Tibial artery (tissue), 4 donors: ENCODE measurements at regions not wholly inside any gene's neighbourhood (a gene's known extent, or its start where the extent isn't known, plus 50 kb on each side); places are given as distances from the start of the nearest gene placed in this dataset.

Source experiments
- DNase-seq, 2 donors: peaks; one replicate each; pipeline ENCODE4 v3.0.0-alpha.2; 2019
- H3K27ac ChIP-seq, 2 donors: fragments of 200-600 bp; sonication (generic) in 1 of 2; 1 replicate in 1 of 2; 2 replicates in 1 of 2; pipeline ENCODE4 v1.5.1; 2018 to 2019; ENCODE audit warnings: mild to moderate bottlenecking in 1 of 2
- H3K27me3 ChIP-seq, 2 donors: fragments of 200-600 bp; sonication (generic) in 1 of 2; one replicate each; pipeline versions ENCODE4 v1.5.1 to v1.6.0; 2016 to 2019
- H3K36me3 ChIP-seq, 3 donors: fragments of 200-600 bp; sonication (generic) in 2 of 3; one replicate each; pipeline ENCODE4 v1.5.1; 2016 to 2019; ENCODE audit warnings: mild to moderate bottlenecking in 2 of 3
- H3K4me1 ChIP-seq, 4 donors: fragments of 200-600 bp; sonication (generic) in 2 of 4; 1 replicate in 3 of 4; 2 replicates in 1 of 4; pipeline ENCODE4 v1.5.1; 2016 to 2019
- H3K4me3 ChIP-seq, 2 donors: fragments of 200-600 bp; sonication (generic) in 1 of 2; 1 replicate in 1 of 2; 2 replicates in 1 of 2; pipeline ENCODE4 v1.5.1; 2018 to 2019; ENCODE audit warnings: mild to moderate bottlenecking in 2 of 2
- H3K9me3 ChIP-seq, 3 donors: fragments of 200-600 bp; sonication (generic) in 1 of 3; one replicate each; pipeline ENCODE4 v1.5.1; 2016 to 2019
- intact Hi-C: fragments of 100-400 bp; cut with DNase I; formaldehyde crosslinking; loops from one replicate; pipeline ENCODE4 v1.15.0; 2023; ENCODE audit warnings: low total_unique reads
- TF ChIP-seq, protein P1 (sequence below), 2 experiments: fragments of 200-600 bp in 1 of 2; fragments of 450-650 bp in 1 of 2; IDR thresholded peaks; one replicate each; pipeline ENCODE4 v1.5.1; 2017 to 2019; ENCODE audit warnings: antibody characterized with exemption in 2 of 2, mild to moderate bottlenecking in 1 of 2, moderate library complexity in 1 of 2

DNA sequence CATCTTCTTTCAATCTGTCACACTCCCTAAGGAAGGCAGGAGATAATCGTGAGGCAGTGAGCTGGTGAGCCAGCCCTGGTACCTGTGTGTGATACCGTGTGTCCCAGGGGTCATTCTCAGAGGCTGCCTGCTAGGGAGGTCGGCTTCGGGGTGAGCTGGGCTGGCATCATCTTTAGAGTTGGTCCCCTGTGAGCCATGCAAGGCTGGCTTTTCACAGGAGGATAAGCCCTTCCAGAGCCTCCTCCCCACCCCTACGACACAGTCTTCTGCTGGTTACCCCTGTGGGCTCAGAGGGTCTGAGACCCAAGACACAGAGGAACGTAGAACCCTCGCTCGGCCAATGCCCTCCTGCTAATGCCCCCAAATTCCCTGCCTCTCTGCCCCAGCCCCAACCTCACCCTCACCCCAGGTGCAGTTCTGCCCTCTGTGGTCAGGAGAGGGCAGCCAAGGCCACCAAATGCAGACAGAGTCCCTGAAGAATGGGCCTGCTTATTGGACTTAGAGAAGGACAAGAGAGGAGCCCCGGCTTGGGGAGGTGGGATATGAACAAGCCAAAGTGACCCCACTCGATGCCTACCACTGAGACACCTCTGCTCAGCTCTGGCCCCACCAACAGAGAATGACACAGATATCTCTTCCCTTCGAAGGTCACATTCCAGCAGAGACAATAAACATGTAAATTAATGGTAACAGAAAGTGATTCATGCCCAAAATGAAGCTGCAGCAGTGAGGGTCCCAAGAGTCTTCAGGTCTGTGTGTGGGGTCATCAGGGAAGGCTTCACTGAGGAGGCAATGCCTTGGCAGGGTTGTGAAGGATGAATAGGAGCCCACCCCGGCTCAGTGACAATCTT, 80.8 kb upstream of the CCL1 start:
- Histone ChIP-seq H3K4me1 (no peaks in the 10 kb centered on the region), H3K27ac (no peak overlapping the region), H3K36me3 (no peaks in the 10 kb centered on the region), H3K4me3 (no peak overlapping the region), H3K9me3 (no peaks in the 10 kb centered on the region), H3K27me3 (peaks cover 0 to 27% of the 10 kb centered on the region in 2 donors)
- no peak for DNase-seq
- TF ChIP-seq, protein P1, sequence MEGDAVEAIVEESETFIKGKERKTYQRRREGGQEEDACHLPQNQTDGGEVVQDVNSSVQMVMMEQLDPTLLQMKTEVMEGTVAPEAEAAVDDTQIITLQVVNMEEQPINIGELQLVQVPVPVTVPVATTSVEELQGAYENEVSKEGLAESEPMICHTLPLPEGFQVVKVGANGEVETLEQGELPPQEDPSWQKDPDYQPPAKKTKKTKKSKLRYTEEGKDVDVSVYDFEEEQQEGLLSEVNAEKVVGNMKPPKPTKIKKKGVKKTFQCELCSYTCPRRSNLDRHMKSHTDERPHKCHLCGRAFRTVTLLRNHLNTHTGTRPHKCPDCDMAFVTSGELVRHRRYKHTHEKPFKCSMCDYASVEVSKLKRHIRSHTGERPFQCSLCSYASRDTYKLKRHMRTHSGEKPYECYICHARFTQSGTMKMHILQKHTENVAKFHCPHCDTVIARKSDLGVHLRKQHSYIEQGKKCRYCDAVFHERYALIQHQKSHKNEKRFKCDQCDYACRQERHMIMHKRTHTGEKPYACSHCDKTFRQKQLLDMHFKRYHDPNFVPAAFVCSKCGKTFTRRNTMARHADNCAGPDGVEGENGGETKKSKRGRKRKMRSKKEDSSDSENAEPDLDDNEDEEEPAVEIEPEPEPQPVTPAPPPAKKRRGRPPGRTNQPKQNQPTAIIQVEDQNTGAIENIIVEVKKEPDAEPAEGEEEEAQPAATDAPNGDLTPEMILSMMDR (IDR thresholded peaks at IDR 0.05): no peak
- intact Hi-C loops: no loop called here

DNA sequence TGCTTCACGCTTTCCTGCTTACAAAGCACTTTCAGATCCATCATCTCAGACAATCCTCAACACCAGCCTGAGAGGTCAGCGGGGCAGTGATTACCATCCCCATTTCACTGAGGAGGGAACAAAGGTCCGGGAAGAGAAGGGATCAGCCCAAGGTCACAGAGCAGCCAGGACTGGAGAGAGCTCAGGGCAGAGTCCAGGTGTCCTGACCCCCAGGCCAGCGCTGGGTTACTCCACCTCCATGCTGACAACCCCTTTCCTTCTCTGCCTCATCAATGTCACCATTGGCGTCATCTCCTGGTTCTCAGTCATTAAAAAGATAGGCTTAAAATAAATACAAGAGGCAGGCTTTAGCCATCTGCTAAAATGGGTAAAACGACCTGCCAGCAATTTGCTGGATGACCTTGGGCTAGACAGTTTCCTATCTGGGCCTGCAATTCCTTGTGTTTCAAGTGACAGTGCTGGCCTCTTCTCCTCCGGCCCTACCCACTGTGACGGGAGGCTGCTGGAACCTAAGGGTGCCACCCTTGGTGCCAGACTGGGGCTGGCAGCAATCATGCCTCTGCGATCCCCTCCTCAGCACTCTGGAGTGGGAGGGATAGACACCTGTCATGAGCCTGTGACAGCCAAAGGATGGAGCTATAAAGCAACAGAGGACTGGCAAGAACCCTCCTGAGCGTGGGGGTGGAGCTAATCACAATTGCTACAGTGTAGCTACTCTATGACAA, 79.5 kb upstream of the CCL1 start:
- H3K27me3 ChIP-seq: peaks cover 0 to 27% of the 10 kb centered on the region in 2 donors
- no peaks in the 10 kb centered on the region for H3K4me1 ChIP-seq
- H3K9me3 ChIP-seq: no peaks in the 10 kb centered on the region
- H3K4me3 ChIP-seq: no peak overlapping the region
- intact Hi-C loops: no loop called here
- no peak overlapping the region for H3K27ac ChIP-seq
- H3K36me3 ChIP-seq: no peaks in the 10 kb centered on the region
- TF ChIP-seq, protein P1 (IDR thresholded peaks at IDR 0.05): no peak
- DNase-seq: no peak

DNA sequence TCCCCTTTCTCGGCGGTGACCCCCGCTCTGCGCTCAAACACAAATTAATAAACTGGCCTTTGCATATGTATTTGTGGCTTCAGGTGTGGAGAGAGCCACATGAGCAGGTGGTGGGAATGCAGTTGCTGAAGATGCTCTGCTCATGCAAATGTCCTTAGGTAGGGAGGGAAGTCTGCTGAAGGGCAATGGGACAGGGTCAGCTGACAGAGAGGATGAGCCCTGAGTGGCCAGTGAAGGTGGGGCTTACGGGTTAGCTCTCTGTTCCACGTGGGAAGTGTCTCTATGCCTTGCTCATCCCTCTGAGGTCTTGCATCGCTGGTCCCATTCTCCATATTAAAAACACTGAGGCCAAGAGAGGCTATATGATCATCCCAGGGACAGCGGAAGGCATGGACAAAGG, 74.2 kb upstream of the CCL1 start:
- no peak overlapping the region for H3K27ac ChIP-seq
- intact Hi-C loops: no loop called here

GRCh38 chr17:34436607-34437006, 73.6 kb upstream of the CCL1 start:
- DNase-seq: no peak
- Histone ChIP-seq H3K9me3 (no peaks in the 10 kb centered on the region), H3K27ac (no peak overlapping the region), H3K27me3 (peaks cover 0 to 20% of the 10 kb centered on the region in 2 donors), H3K4me1 (no peaks in the 10 kb centered on the region), H3K36me3 (no peaks in the 10 kb centered on the region), H3K4me3 (no peak overlapping the region)
- intact Hi-C loops: no loop called here
- TF ChIP-seq, protein P1 (IDR thresholded peaks at IDR 0.05): no peak

More for the DNA sequence above, 74.2 kb upstream of the CCL1 start:
- Histone ChIP-seq H3K36me3 (no peaks in the 10 kb centered on the region), H3K27me3 (peaks cover 0 to 20% of the 10 kb centered on the region in 2 donors), H3K4me3 (no peak overlapping the region), H3K9me3 (no peaks in the 10 kb centered on the region), H3K4me1 (no peaks in the 10 kb centered on the region)
- no peak for DNase-seq
- TF ChIP-seq, protein P1 (IDR thresholded peaks at IDR 0.05): no peak

GRCh38 chr17:34435182-34435928, 72.3 kb upstream of the CCL1 start:
- TF ChIP-seq, protein P1 (IDR thresholded peaks at IDR 0.05): no peak
- DNase-seq: no peak
- H3K27me3 ChIP-seq: peaks cover 0 to 16% of the 10 kb centered on the region in 2 donors
- no peak overlapping the region for H3K27ac ChIP-seq
- H3K9me3 ChIP-seq: no peaks in the 10 kb centered on the region
- no peaks in the 10 kb centered on the region for H3K4me1 ChIP-seq
- intact Hi-C loops: no loop called here
- H3K4me3 ChIP-seq: no peak overlapping the region
- no peaks in the 10 kb centered on the region for H3K36me3 ChIP-seq
